ENCODE measurements at regions not wholly inside any gene's neighbourhood (a gene's known extent, or its start where the extent isn't known, plus 50 kb on each side); places are given as distances from the start of the nearest gene placed in this dataset.

- no peak overlapping the region for H3K4me2 ChIP-seq (ENCODE audit: insufficient read depth, low read length)
- no peaks in the 10 kb centered on the region for H3K36me3 ChIP-seq (ENCODE audit: control insufficient read depth in 2 of 2, extremely low read depth in 1 of 2, insufficient read depth in 2 of 2, low read length in 2 of 2)
- dilution Hi-C loops (cut with MboI; ENCODE audit: extremely low pct_ligation_motif_present, low sequenced_read_pairs) (no loop called here), intact Hi-C loops (cut with micrococcal nuclease) (no loop called here)
- H3K79me2 ChIP-seq (ENCODE audit: control insufficient read depth, insufficient read depth, low read length) = no peaks in the 10 kb centered on the region
- BruUV-seq (replicated peaks) = no TSS peak
- H3K9ac ChIP-seq (replicated peaks; ENCODE audit: extremely low read depth, insufficient read depth, low read length) = no peak overlapping the region
- H3K9me1 ChIP-seq (replicated peaks; ENCODE audit: control insufficient read depth, extremely low read depth, insufficient read depth, low read length) = no peaks in the 10 kb centered on the region
- H3K4me1 ChIP-seq (ENCODE audit: control insufficient read depth, extremely low read depth, insufficient read depth, low read length) = peaks cover 4% of the 10 kb centered on the region
- H3K9me3 ChIP-seq (replicated peaks; ENCODE audit: control insufficient read depth, insufficient read depth, low read length) = no peaks in the 10 kb centered on the region
- ChIA-PET POLR2A (no interaction called here), CTCF (no interaction called here)
- DNase-seq (ENCODE audit: low read depth, low spot score) (no peak), FAIRE-seq (no peak)
- H3K27me3 ChIP-seq (ENCODE audit: control insufficient read depth in 2 of 2, insufficient read depth in 2 of 2, low read length in 2 of 2) = no peaks in the 10 kb centered on the region
- no peaks in the 10 kb centered on the region for H4K20me1 ChIP-seq (replicated peaks; ENCODE audit: control insufficient read depth, extremely low read depth, insufficient read depth, low read length)
- TF ChIP-seq JUN (IDR thresholded peaks at IDR 0.05; ENCODE audit: borderline replicate concordance, insufficient read depth, insufficient read length, low read depth) = no peak
- no peak for TF ChIP-seq GATA2 (IDR thresholded peaks at IDR 0.05; ENCODE audit: insufficient read depth, insufficient read length, low read depth, low read length)
- no peak for TF ChIP-seq POLR2A (IDR thresholded peaks at IDR 0.05; ENCODE audit: low read depth, low read length)
- TF ChIP-seq MYC (IDR thresholded peaks at IDR 0.05; ENCODE audit: low read depth, low read length) = no peak
- TF ChIP-seq FOS (IDR thresholded peaks at IDR 0.05; ENCODE audit: borderline replicate concordance, insufficient read depth, low read length) = no peak
- no peak for TF ChIP-seq EZH2 (IDR thresholded peaks at IDR 0.05; ENCODE audit: borderline replicate concordance, low read depth, low read length, severe bottlenecking)
- TF ChIP-seq MAX (IDR thresholded peaks at IDR 0.05; ENCODE audit: insufficient read depth, insufficient read length) = no peak
- TF ChIP-seq POLR2AphosphoS5 (IDR thresholded peaks at IDR 0.05; ENCODE audit: insufficient read depth, low read depth, low read length) = no peak
- TF ChIP-seq CTCF (IDR thresholded peaks at IDR 0.05; ENCODE audit: extremely low read depth in 1 of 2, insufficient read depth in 1 of 2, low read depth in 1 of 2, low read length in 2 of 2) = no peak
- H3K4me3 ChIP-seq (replicated peaks in 1 of 3; ENCODE audit: insufficient read depth in 1 of 3, low read depth in 1 of 3, low read length in 3 of 3) = no peak overlapping the region
- H2AFZ ChIP-seq (ENCODE audit: low read depth, low read length) = no peak overlapping the region
- no peak overlapping the region for H3K27ac ChIP-seq (ENCODE audit: insufficient read depth, low read depth, low read length)
These were observed 68.3 kb upstream of the LINC01488 start for GRCh38 chr11:69413015-69413801.
